Caco-2 (cell line): ENCODE measurements at regions not wholly inside any gene's neighbourhood (a gene's known extent, or its start where the extent isn't known, plus 50 kb on each side); places are given as distances from the start of the nearest gene placed in this dataset.

ENCODE experiments used
- BruUV-seq: library from RNA; stranded (reverse); fragments of 400-500 nt; replicated peaks from 2 replicates; lab custom pipeline; 2021; lab: Mats Ljungman, UMichigan
- CTCF ChIA-PET: fragments of 300-600 bp; sonication (Branson Sonifier 250); formaldehyde crosslinking; loops from one replicate; lab custom pipeline; 2022; ENCODE audit warnings: antibody characterized with exemption; lab: Charles Lee
- POLR2A ChIA-PET: fragments of 300-600 bp; sonication (Branson Sonifier 250); formaldehyde crosslinking; loops from one replicate; lab custom pipeline; 2022; ENCODE audit warnings: antibody characterized with exemption; lab: Charles Lee
- DNase-seq, 2 experiments: peaks; one replicate each; pipeline versions ENCODE4 v3.0.0 to v3.0.0-alpha.2; 2020 to 2022
- H3K27me3 ChIP-seq: replicated peaks from 2 replicates; pipeline ENCODE4 v1.6.0; 2011; ENCODE audit warnings: low read length; ENCODE audit not compliant: control insufficient read depth, insufficient read depth
- H3K36me3 ChIP-seq: 2 replicates; pipeline ENCODE4 v1.5.1; 2011; ENCODE audit warnings: low read length; ENCODE audit not compliant: control insufficient read depth, insufficient read depth
- H3K4me1 ChIP-seq: fragments of 250-450 bp; sonication (Bioruptor Pico); 2 replicates; pipeline ENCODE4 v1.5.1; 2020; ENCODE audit warnings: mild to moderate bottlenecking
- H3K4me3 ChIP-seq: 2 replicates; pipeline ENCODE4 v1.5.1; 2011; ENCODE audit warnings: low read depth, mild to moderate bottlenecking, control low read depth, low read length
- H3K9me3 ChIP-seq: fragments of 250-450 bp; sonication (Bioruptor Pico); 2 replicates; pipeline ENCODE4 v1.5.1; 2020; ENCODE audit warnings: mild to moderate bottlenecking, moderate library complexity
- H3K27ac Mint-ChIP-seq: one replicate; pipeline ENCODE4 v1.8.0; 2022; ENCODE audit warnings: mixed read lengths; ENCODE audit not compliant: unreplicated experiment
- H3K27me3 Mint-ChIP-seq: one replicate; pipeline ENCODE4 v1.8.0; 2022; ENCODE audit warnings: mixed read lengths; ENCODE audit not compliant: insufficient read depth, unreplicated experiment
- H3K36me3 Mint-ChIP-seq: one replicate; pipeline ENCODE4 v1.8.0; 2022; ENCODE audit warnings: mild to moderate bottlenecking, mixed read lengths; ENCODE audit not compliant: insufficient read depth, unreplicated experiment
- H3K4me1 Mint-ChIP-seq: one replicate; pipeline ENCODE4 v1.8.0; 2022; ENCODE audit warnings: low read depth, mixed read lengths; ENCODE audit not compliant: unreplicated experiment
- H3K4me3 Mint-ChIP-seq: one replicate; pipeline ENCODE4 v1.8.0; 2022; ENCODE audit warnings: mild to moderate bottlenecking, moderate library complexity, mixed read lengths; ENCODE audit not compliant: unreplicated experiment
- H3K9me3 Mint-ChIP-seq: one replicate; pipeline ENCODE4 v1.8.0; 2022; ENCODE audit warnings: mixed read lengths; ENCODE audit not compliant: unreplicated experiment
- CTCF ChIP-seq, 2 experiments: fragments of 200-600 bp in 1 of 2; IDR thresholded peaks; 1 replicate in 1 of 2; 2 replicates in 1 of 2; pipeline versions ENCODE4 v1.5.1 to v1.8.0; 2011 to 2022; ENCODE audit warnings: antibody characterized with exemption in 1 of 2, control low read depth in 1 of 2, inconsistent platforms in 1 of 2, low read depth in 1 of 2, low read length in 1 of 2, mild to moderate bottlenecking in 1 of 2, moderate library complexity in 1 of 2; ENCODE audit not compliant: insufficient read depth in 1 of 2, severe bottlenecking in 1 of 2, unreplicated experiment in 1 of 2
- intact Hi-C: fragments of 100-400 bp; cut with micrococcal nuclease; formaldehyde crosslinking; loops from one replicate; pipeline ENCODE4 v1.10.0; 2022; ENCODE audit not compliant: unreplicated experiment

- Mint-ChIP-seq H3K9me3 (no peaks in the 10 kb centered on the region), H3K27me3 (peaks cover 12% of the 10 kb centered on the region), H3K36me3 (no peaks in the 10 kb centered on the region), H3K27ac (no peak overlapping the region), H3K4me3 (no peak overlapping the region), H3K4me1 (no peaks in the 10 kb centered on the region)
- POLR2A ChIA-PET: no interaction called here
- H3K27me3 ChIP-seq: no peaks in the 10 kb centered on the region; the same call in 1 of the 2 replicates
- H3K36me3 ChIP-seq: no peaks in the 10 kb centered on the region
- intact Hi-C loops: no loop called here
- no TSS peak for BruUV-seq
- CTCF ChIA-PET: no interaction called here
- DNase-seq: no peak
- no peaks in the 10 kb centered on the region for H3K9me3 ChIP-seq
- no peak for TF ChIP-seq CTCF (IDR thresholded peaks at IDR 0.05; ENCODE audit: insufficient read depth in 1 of 2, low read depth in 1 of 2, low read length in 1 of 2, severe bottlenecking in 1 of 2, unreplicated experiment in 1 of 2)
- no peak overlapping the region for H3K4me3 ChIP-seq
- no peaks in the 10 kb centered on the region for H3K4me1 ChIP-seq
These were observed 367.2 kb upstream of the MAN1A1 start for GRCh38 chr6:119716668-119717270.

GRCh38 chr6:119713903-119714302 is 364.3 kb upstream of the MAN1A1 start:
- ChIA-PET CTCF (no interaction called here), POLR2A (no interaction called here)
- H3K9me3 ChIP-seq: no peaks in the 10 kb centered on the region
- H3K4me3 ChIP-seq: no peak overlapping the region
- H3K36me3 ChIP-seq: no peaks in the 10 kb centered on the region
- no peak for TF ChIP-seq CTCF (IDR thresholded peaks at IDR 0.05; ENCODE audit: insufficient read depth in 1 of 2, low read depth in 1 of 2, low read length in 1 of 2, severe bottlenecking in 1 of 2, unreplicated experiment in 1 of 2)
- Mint-ChIP-seq H3K27ac (no peak overlapping the region), H3K36me3 (no peaks in the 10 kb centered on the region), H3K9me3 (no peaks in the 10 kb centered on the region), H3K4me1 (no peaks in the 10 kb centered on the region), H3K4me3 (no peak overlapping the region), H3K27me3 (peaks cover 12% of the 10 kb centered on the region)
- intact Hi-C loops: no loop called here
- H3K27me3 ChIP-seq: no peaks in the 10 kb centered on the region; the same call in 1 of the 2 replicates
- H3K4me1 ChIP-seq: no peaks in the 10 kb centered on the region
- no peak for DNase-seq
- no TSS peak for BruUV-seq

- no TSS peak for BruUV-seq
- no peak for TF ChIP-seq CTCF (IDR thresholded peaks at IDR 0.05; ENCODE audit: insufficient read depth in 1 of 2, low read depth in 1 of 2, low read length in 1 of 2, severe bottlenecking in 1 of 2, unreplicated experiment in 1 of 2)
- POLR2A ChIA-PET: no interaction called here
- peaks cover 6% of the 10 kb centered on the region for H3K27me3 Mint-ChIP-seq
- Histone ChIP-seq H3K4me3 (no peak overlapping the region), H3K36me3 (no peaks in the 10 kb centered on the region), H3K4me1 (no peaks in the 10 kb centered on the region), H3K9me3 (no peaks in the 10 kb centered on the region), H3K27me3 (no peaks in the 10 kb centered on the region)
- no peaks in the 10 kb centered on the region for H3K9me3 Mint-ChIP-seq
- intact Hi-C loops: no loop called here
- CTCF ChIA-PET: no interaction called here
- no peak overlapping the region for H3K4me3 Mint-ChIP-seq
- DNase-seq: no peak
- no peak overlapping the region for H3K27ac Mint-ChIP-seq
- no peaks in the 10 kb centered on the region for H3K4me1 Mint-ChIP-seq
- no peaks in the 10 kb centered on the region for H3K36me3 Mint-ChIP-seq
These were observed 337.1 kb upstream of the MAN1A1 start for GRCh38 chr6:119686644-119687043.
